AG10803 (cell line): ENCODE measurements at regions not wholly inside any gene's neighbourhood (a gene's known extent, or its start where the extent isn't known, plus 50 kb on each side); places are given as distances from the start of the nearest gene placed in this dataset.

ENCODE experiments used
- DNase-seq: peaks from one replicate; pipeline ENCODE4 v3.0.0; 2010; ENCODE audit warnings: low read depth
- H3K4me3 ChIP-seq: 2 replicates; pipeline ENCODE4 v1.5.1; 2011; ENCODE audit warnings: mild to moderate bottlenecking, low read length, control low read depth
- TF ChIP-seq, protein P1 (sequence below): conservative IDR thresholded peaks from 2 replicates; pipeline ENCODE4 v1.5.1; 2011; ENCODE audit warnings: mild to moderate bottlenecking, low read length, control low read depth, inconsistent platforms

DNA sequence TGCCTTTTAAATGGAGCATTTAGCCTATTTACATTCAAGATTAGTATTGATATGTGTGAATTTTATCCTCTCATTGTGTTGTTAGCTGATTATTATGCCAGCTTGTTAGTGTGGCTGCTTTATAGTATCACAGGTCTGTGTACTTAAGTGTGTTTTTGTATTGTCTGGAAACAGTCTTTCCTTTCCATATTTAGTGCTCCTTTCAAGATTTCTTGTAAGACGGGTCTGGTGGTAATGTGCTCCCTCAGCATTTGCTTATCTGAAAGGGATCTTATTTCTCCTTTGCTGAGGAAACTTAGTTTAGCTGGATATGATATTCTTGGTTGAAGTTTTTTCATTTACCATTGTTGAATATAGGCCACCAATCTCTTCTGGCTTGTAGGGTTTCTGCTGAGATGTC, 549.0 kb downstream of the EPHA3 start:
- DNase-seq, result no peak
- TF ChIP-seq, protein P1, sequence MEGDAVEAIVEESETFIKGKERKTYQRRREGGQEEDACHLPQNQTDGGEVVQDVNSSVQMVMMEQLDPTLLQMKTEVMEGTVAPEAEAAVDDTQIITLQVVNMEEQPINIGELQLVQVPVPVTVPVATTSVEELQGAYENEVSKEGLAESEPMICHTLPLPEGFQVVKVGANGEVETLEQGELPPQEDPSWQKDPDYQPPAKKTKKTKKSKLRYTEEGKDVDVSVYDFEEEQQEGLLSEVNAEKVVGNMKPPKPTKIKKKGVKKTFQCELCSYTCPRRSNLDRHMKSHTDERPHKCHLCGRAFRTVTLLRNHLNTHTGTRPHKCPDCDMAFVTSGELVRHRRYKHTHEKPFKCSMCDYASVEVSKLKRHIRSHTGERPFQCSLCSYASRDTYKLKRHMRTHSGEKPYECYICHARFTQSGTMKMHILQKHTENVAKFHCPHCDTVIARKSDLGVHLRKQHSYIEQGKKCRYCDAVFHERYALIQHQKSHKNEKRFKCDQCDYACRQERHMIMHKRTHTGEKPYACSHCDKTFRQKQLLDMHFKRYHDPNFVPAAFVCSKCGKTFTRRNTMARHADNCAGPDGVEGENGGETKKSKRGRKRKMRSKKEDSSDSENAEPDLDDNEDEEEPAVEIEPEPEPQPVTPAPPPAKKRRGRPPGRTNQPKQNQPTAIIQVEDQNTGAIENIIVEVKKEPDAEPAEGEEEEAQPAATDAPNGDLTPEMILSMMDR, result no peak
- H3K4me3 ChIP-seq, result no peak overlapping the region

DNA sequence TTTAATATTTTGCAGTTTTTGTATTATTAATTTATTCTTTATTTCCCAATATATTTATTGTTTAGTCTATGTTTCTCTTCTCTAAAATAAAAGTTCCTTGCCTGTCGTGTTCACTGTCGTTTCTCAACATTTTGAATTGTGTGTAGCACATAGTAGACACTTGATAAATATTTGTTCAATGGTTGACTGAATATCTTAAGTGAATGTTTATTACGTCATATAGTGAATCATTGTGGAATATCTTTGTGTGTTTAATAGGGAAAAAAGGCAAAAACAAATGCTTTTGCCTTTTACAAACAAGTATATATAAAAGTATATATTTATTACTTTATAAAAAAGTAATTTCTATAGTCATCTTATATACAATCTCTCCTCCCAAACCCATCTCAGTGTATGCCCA, 572.3 kb downstream of the EPHA3 start:
- TF ChIP-seq, protein P1, result no peak

DNA sequence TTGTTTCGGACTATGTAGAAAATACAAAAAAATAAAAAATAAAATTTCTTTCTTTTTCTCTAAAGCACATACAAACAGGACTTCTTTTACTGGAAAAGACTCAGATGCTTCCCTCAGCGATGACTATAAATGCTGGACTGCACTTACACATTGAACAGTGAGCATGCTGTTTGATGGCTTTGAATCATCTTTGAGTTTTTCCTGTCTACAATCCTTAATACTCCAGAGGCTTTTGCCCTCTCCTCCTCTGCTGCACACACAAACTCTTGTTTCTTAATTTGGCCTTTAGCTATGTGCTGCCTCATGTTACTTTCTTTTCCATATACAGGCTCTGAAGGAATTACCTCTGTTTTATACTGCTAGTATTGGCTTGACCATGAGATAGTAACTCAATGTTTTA, 575.1 kb downstream of the EPHA3 start:
- DNase-seq, result no peak
- H3K4me3 ChIP-seq, result no peak overlapping the region
- TF ChIP-seq, protein P1, result no peak

More for the DNA sequence above, 572.3 kb downstream of the EPHA3 start:
- H3K4me3 ChIP-seq, result no peak overlapping the region
- no peak for DNase-seq

DNA sequence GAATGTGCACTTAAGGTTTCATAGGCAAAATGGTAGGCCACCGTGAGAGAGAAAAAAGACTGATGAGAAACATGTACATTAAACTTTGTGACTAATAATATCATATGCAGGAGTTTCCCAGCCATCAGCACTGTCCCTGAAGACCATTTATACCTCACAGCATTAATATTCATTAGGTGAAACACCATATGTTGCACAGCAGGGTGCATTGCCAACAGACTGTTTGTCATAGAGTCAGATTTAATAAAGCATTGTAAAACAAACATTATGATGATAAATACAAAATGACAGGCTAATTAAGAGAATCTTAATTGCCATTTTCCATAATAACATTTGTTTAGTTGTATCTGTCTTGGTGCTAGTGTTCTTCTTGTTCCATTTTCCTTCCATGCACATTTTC, 578.3 kb downstream of the EPHA3 start:
- TF ChIP-seq, protein P1, result no peak
- no peak for DNase-seq
- no peak overlapping the region for H3K4me3 ChIP-seq

DNA sequence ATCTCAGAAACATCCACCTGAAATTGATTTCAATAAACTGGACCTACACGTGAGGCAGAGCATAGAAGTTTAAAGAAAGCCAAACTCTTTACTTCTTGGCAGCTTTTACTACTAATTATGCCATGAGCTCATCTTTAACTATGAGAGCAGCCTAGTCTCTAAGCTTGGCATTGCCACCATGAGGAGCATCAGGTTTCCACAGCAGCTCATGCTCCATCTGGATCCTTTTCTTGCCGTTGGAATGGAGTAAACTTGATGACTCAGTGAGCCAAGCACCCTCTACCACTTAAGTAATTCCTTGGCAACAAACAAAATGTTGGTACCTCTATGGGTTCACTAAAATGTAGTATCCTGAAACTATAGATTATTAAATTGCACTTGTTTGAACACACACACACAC, 583.2 kb downstream of the EPHA3 start:
- TF ChIP-seq, protein P1, result no peak
- no peak for DNase-seq
- H3K4me3 ChIP-seq, result no peak overlapping the region

DNA sequence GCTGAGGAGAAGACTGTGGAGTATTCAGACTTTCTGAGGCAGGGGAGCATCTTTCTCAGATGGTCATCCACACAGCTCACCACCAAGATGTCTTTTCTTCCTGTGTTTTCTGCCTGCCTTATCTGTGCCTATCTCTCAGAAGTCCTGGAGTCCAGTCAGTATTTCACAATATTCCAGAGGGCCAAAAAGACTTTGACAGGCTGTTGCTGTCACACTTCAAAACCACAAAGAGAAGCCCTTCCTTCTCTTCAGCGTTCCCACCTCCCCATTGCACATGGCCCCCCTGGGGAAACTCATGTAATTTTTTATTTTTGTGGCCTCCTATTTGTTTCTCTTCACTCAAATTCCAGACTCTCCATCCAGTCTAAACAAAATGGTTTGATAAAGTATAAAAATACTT, 585.2 kb downstream of the EPHA3 start:
- DNase-seq, result no peak
- TF ChIP-seq, protein P1, result no peak
- no peak overlapping the region for H3K4me3 ChIP-seq

DNA sequence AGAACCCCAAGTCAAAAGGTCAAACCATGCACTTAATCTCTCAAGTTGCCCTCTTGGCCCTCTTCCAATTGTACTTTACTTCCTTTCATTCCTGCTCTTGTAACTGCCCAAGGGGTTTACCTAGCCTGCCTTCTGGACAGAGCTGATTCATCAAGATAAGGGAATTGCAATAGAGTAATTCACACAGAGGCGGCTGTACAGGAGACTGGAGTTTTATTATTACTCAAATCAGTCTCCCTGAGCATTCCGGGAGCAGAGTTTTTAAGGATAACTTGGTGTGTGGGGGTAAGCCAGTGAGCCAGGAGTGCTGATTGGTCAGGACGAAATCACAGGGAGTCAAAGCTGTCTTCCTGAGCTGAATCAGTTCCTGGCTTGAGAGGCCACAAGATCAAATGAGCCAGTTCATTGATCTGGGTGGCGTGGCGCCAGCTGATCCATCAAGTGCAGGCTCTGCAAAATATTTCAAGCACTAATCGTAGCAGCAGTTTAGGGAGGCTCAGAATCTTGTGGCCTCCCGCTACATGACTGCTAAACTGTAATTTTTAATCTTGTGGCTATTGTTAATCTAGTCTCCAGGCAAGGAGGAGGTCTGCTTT, 590.0 kb downstream of the EPHA3 start:
- TF ChIP-seq, protein P1, result no peak
- H3K4me3 ChIP-seq, result no peak overlapping the region
- DNase-seq, result no peak
